GM19452 (cell line): ENCODE measurements at regions not wholly inside any gene's neighbourhood (a gene's known extent, or its start where the extent isn't known, plus 50 kb on each side); places are given as distances from the start of the nearest gene placed in this dataset.

Source experiments
- ATAC-seq: cut with Tn5 transposase; IDR thresholded peaks from one replicate; pipeline ENCODE4 v1.9.1; 2021; ENCODE audit not compliant: unreplicated experiment

GRCh38 chr3:90011131-90011530, 903.7 kb downstream of the EPHA3 start:
- ATAC-seq, result no peak

- ATAC-seq, result no peak
Measured at GRCh38 chr3:90011596-90011995, 904.2 kb downstream of the EPHA3 start.

- ATAC-seq, result no peak
Measured at GRCh38 chr3:90011996-90012395, 904.6 kb downstream of the EPHA3 start.

DNA sequence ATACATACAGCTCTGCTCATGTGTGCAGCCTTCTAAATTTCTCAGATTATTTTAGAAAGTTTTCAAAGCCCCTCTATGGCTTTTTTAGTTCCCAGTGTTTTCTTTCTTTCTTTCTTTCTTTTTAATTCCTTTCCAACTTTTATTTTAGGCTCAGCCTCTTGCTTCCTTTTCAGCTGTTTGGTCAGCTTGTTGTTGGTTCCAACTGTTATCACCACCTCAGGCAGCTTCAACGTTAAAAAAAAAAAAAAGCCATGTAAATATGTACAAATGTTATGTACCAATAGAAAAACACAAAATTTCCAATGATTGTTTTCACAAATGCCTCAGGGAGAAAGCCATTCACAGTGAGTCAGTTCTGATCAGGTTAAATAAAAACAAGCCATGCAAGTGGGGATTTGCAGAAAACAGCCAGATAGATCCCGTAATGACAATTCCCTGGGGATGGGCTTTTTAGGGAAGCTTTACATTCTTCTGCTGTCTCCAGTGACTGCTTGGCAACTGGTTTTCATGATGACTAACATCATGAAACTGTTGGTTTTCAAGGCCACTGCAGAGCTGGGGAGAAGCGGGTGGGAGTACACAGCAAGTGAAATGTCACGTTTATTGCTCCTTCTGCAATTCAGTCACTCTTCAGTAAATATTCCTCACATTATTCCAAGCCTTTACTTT, 908.4 kb downstream of the EPHA3 start:
- ATAC-seq, result no peak

DNA sequence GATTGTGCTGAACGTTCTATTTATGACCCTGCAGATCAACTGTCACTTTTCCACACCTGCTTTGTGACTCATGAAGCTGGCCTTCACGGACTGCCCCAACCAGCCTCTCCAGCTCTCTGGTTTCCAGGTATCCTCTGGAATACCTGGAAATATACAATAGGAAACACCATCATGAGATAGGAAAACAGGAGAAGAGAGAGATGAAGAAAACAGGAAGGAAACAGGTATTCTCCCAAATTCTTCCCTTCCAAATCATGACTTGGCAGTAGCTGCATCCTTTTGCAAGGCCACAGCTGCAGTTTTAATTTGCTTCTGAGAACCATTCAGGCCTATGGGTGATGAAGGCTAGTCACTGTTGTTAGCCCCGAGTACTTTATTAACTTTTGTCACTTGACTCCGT, 909.1 kb downstream of the EPHA3 start:
- ATAC-seq, result no peak

DNA sequence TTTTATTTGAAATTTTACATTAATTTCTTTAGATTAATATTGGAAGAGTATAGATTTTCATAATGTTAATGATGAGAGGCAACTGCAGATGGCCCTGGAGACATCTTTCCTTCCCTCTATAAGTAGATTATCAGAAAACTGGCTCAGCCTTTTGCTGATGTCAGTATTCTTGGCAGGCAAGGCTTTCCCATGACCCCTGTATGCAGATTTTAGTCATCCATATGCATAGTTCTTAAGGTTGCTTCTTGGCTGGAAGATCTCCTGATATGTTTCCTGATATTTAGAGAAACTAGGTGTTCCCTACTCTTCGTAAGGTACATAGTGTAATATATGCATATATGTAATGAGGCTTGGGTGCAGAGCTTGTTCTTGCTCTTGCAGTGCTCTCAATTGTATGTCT, 911.4 kb downstream of the EPHA3 start:
- no peak for ATAC-seq

DNA sequence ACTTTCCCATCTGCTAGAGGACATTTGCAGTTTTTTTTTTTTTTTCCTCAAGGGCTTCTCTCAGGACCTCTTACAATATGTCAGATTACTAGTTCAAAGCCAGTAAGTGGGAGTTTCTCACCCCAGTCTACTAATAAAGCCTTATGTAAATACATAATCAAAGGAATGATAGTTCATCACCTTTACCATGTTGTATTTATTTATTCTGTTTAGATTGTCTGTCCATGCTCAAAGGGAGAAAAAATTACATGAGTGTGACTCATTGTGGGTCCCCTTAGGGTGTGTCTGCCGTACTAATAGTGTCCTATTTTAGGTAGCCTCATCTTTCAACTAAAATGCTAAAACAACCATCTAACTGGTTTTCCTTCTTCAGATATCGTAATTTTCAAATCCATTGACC, 917.6 kb downstream of the EPHA3 start:
- no peak for ATAC-seq

GRCh38 chr3:90026406-90026805, 919.0 kb downstream of the EPHA3 start:
- ATAC-seq, result no peak

DNA sequence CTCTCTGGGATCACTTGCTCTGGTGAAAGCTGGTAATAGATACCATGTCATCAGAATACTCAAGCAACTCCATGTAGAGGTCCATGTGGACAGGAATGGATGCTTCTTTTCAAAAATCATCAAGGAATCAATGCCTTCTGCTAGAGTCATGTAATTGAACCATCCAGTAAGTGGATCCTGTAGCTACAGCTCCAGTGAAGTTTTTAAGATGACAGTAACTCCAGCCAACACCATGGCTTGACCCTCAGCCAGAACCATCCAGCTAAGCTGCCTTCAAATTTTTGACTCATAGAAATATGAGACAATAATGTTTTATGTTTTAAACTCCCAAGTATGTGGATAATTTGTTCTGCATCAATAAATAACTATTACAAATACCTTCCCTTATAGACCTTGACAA, 923.7 kb downstream of the EPHA3 start:
- ATAC-seq, result no peak

DNA sequence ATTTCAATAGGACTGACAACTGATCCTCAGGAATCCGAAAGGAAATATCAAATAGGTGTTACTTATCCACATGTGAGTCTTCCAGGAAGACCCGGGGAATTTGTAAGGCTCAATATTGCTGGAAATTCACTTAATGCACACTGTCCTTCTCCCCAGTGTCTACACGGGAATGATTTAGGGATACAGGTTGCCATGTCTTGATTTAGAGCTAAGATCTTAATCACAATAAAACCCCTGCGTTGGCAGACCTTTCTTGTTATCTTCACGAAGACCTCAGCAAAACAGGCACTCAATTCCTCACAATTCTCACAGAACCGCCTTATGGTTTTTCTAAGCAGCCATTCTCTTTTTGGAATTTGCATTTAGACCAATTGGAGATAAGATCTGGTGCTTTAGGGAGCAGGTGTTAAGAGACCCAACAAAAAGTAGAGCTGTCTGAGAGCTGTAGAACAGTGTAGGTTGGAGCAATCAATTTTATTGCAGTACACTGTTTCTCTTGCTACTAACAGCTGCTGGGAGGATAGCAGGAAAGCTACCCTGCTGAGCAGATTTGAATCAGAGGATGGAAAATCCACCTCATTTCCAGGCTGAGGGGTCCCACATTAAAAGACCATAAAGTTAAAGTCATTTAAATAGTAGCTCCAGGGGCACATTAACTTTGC, 925.7 kb downstream of the EPHA3 start:
- no peak for ATAC-seq

GRCh38 chr3:90034038-90034437, 926.6 kb downstream of the EPHA3 start:
- ATAC-seq, result no peak

DNA sequence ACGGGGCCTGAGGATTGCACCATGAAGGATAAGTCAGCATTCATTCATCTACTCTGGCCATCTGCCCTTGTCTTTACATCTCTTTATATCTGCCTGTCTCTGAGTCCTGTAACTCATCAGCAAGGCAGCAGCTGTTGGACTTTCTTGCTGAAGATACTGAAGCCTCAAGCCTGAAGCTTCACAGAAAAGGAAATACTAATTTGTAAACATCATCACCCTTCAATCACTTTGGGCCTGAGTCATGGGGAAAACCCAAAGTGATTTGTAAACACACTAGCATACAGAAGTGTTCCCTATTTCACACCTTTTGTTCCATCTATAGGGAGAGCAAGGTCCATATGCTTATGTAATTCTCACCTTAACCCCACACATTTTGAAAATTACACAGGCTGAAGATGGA, 928.2 kb downstream of the EPHA3 start:
- ATAC-seq, result no peak

GRCh38 chr3:90036939-90037469, 929.6 kb downstream of the EPHA3 start:
- ATAC-seq, result no peak

- ATAC-seq, result no peak
Measured at GRCh38 chr3:90039994-90040393, 932.6 kb downstream of the EPHA3 start.

DNA sequence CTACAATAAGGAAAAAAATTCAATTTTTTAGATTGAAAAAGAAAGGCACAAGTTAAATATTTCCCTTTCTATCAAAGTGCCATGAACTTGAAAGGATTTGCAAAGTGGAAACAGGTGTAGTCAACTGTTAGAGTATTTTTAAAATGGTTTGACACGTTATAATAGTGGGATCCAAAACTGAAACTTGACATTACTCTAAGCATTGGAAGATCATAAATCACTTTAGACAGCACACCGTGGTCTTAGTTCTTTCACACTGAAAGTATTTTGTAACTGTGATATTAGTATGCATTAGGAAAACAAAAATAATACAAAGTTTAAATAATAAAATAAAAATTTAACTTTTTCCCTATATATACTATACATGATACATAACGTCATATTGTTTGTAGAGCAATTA, 933.1 kb downstream of the EPHA3 start:
- ATAC-seq, result no peak

GRCh38 chr3:90041995-90042394, 934.6 kb downstream of the EPHA3 start:
- ATAC-seq, result no peak

GRCh38 chr3:90043287-90043686, 935.9 kb downstream of the EPHA3 start:
- ATAC-seq, result no peak

DNA sequence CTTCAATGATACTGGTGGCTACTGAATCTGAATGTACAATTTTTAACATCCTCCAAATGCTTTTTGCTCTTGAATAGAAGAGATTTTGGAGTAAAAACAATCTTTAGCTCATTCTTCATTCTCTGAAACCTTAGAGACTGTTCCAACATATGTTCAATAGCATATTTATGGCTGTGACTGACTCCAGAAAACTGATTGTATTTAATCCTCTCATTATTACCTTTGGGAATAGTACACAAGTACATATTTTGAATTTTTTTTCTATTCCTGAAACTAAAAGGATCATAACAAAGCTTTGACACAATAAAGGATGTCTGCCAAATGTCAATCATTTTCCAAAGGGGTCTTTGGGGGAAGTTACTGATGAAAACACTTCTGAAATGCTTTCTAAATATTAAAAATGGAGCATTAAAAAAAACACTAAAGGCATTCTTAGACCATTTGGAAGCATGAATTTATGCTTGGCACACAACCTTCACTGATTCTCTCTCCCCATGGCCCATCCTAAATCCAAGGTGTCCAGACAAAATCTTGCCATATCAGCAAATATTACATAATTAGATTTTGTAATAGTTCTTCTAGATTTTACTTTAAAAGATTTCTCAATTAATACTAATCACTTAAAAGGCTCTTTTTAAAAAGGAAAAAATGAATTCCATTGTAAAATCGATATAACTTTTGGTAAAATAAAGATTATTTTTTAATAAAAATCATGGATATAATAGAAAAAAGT, 936.8 kb downstream of the EPHA3 start:
- ATAC-seq, result no peak

- no peak for ATAC-seq
Measured at GRCh38 chr3:90052425-90052950, 945.1 kb downstream of the EPHA3 start.

GRCh38 chr3:90054311-90054710, 946.9 kb downstream of the EPHA3 start:
- no peak for ATAC-seq

- ATAC-seq, result no peak
Measured at GRCh38 chr3:90055666-90056065, 948.2 kb downstream of the EPHA3 start.
